ENCODE measurements at regions not wholly inside any gene's neighbourhood (a gene's known extent, or its start where the extent isn't known, plus 50 kb on each side); places are given as distances from the start of the nearest gene placed in this dataset.

- Histone ChIP-seq H3K27me3 (ENCODE audit: control insufficient read depth in 2 of 2, insufficient read depth in 1 of 2, low read length in 1 of 2) (no peaks in the 10 kb centered on the region), H3K4me3 (ENCODE audit: low read length in 2 of 2) (no peak overlapping the region), H3K4me1 (ENCODE audit: control insufficient read depth in 2 of 2, insufficient read depth in 2 of 2, low read length in 2 of 2) (no peaks in the 10 kb centered on the region), H3K27ac (ENCODE audit: low read depth in 1 of 2, low read length in 1 of 2) (no peak overlapping the region), H3K9me3 (ENCODE audit: control insufficient read depth in 2 of 2, insufficient read depth in 1 of 2, low read length in 1 of 2) (peaks cover 0 to 8% of the 10 kb centered on the region in 2 donors), H3K36me3 (ENCODE audit: control insufficient read depth in 2 of 2, insufficient read depth in 2 of 2, low read length in 1 of 2) (no peaks in the 10 kb centered on the region)
- DNase-seq (ENCODE audit: low read depth in 6 of 9, low spot score in 9 of 9) = no peak
- WGBS = 94% methylated on average over 22 of the region's 22 CpGs
Measured at GRCh38 chr11:64455456-64456261, 96.7 kb downstream of the RPS6KA4 start.

GRCh38 chr11:64456509-64457320, 97.8 kb downstream of the RPS6KA4 start:
- Histone ChIP-seq H3K9me3 (ENCODE audit: control insufficient read depth in 2 of 2, insufficient read depth in 1 of 2, low read length in 1 of 2) (peaks cover 0 to 8% of the 10 kb centered on the region in 2 donors), H3K4me3 (ENCODE audit: low read length in 2 of 2) (no peak overlapping the region), H3K36me3 (ENCODE audit: control insufficient read depth in 2 of 2, insufficient read depth in 2 of 2, low read length in 1 of 2) (no peaks in the 10 kb centered on the region), H3K4me1 (ENCODE audit: control insufficient read depth in 2 of 2, insufficient read depth in 2 of 2, low read length in 2 of 2) (no peaks in the 10 kb centered on the region), H3K27me3 (ENCODE audit: control insufficient read depth in 2 of 2, insufficient read depth in 1 of 2, low read length in 1 of 2) (no peaks in the 10 kb centered on the region), H3K27ac (ENCODE audit: low read depth in 1 of 2, low read length in 1 of 2) (no peak overlapping the region)
- DNase-seq (ENCODE audit: low read depth in 6 of 9, low spot score in 9 of 9) = no peak
- WGBS = 92% methylated on average over 23 of the region's 23 CpGs

- Histone ChIP-seq H3K9me3 (ENCODE audit: control insufficient read depth in 2 of 2, insufficient read depth in 1 of 2, low read length in 1 of 2) (peaks cover 0 to 8% of the 10 kb centered on the region in 2 donors), H3K27ac (ENCODE audit: low read depth in 1 of 2, low read length in 1 of 2) (no peak overlapping the region), H3K4me3 (ENCODE audit: low read length in 2 of 2) (no peak overlapping the region), H3K27me3 (ENCODE audit: control insufficient read depth in 2 of 2, insufficient read depth in 1 of 2, low read length in 1 of 2) (no peaks in the 10 kb centered on the region), H3K4me1 (ENCODE audit: control insufficient read depth in 2 of 2, insufficient read depth in 2 of 2, low read length in 2 of 2) (no peaks in the 10 kb centered on the region), H3K36me3 (ENCODE audit: control insufficient read depth in 2 of 2, insufficient read depth in 2 of 2, low read length in 1 of 2) (no peaks in the 10 kb centered on the region)
- DNase-seq (ENCODE audit: low read depth in 6 of 9, low spot score in 9 of 9) = no peak
- 94% methylated on average over 12 of the region's 12 CpGs for WGBS
Measured at GRCh38 chr11:64457416-64458010, 98.2 kb upstream of the SLC22A11 start.

- H3K4me1 ChIP-seq (ENCODE audit: control insufficient read depth in 2 of 2, insufficient read depth in 2 of 2, low read length in 2 of 2) = no peaks in the 10 kb centered on the region
- no peak overlapping the region for H3K4me3 ChIP-seq (ENCODE audit: low read length in 2 of 2)
- WGBS = 78% methylated on average over 10 of the region's 10 CpGs
- H3K9me3 ChIP-seq (ENCODE audit: control insufficient read depth in 2 of 2, insufficient read depth in 1 of 2, low read length in 1 of 2) = peaks cover 0 to under 1% of the 10 kb centered on the region in 2 donors
- H3K36me3 ChIP-seq (ENCODE audit: control insufficient read depth in 2 of 2, insufficient read depth in 2 of 2, low read length in 1 of 2) = no peaks in the 10 kb centered on the region
- H3K27me3 ChIP-seq (ENCODE audit: control insufficient read depth in 2 of 2, insufficient read depth in 1 of 2, low read length in 1 of 2) = no peaks in the 10 kb centered on the region
- no peak overlapping the region for H3K27ac ChIP-seq (ENCODE audit: low read depth in 1 of 2, low read length in 1 of 2)
- no peak for DNase-seq (ENCODE audit: low read depth in 6 of 9, low spot score in 9 of 9)
Measured at GRCh38 chr11:64458997-64459396, 96.7 kb upstream of the SLC22A11 start.

- 88% methylated on average over 6 of the region's 6 CpGs for WGBS
- Histone ChIP-seq H3K4me3 (ENCODE audit: low read length in 2 of 2) (no peak overlapping the region), H3K4me1 (ENCODE audit: control insufficient read depth in 2 of 2, insufficient read depth in 2 of 2, low read length in 2 of 2) (no peaks in the 10 kb centered on the region), H3K9me3 (ENCODE audit: control insufficient read depth in 2 of 2, insufficient read depth in 1 of 2, low read length in 1 of 2) (no peaks in the 10 kb centered on the region), H3K27ac (ENCODE audit: low read depth in 1 of 2, low read length in 1 of 2) (no peak overlapping the region), H3K27me3 (ENCODE audit: control insufficient read depth in 2 of 2, insufficient read depth in 1 of 2, low read length in 1 of 2) (no peaks in the 10 kb centered on the region), H3K36me3 (ENCODE audit: control insufficient read depth in 2 of 2, insufficient read depth in 2 of 2, low read length in 1 of 2) (no peaks in the 10 kb centered on the region)
- DNase-seq (ENCODE audit: low read depth in 6 of 9, low spot score in 9 of 9) = no peak
Measured at GRCh38 chr11:64459609-64460008, 96.1 kb upstream of the SLC22A11 start.

GRCh38 chr11:64461081-64461480, 94.7 kb upstream of the SLC22A11 start:
- H3K27me3 ChIP-seq (ENCODE audit: control insufficient read depth in 2 of 2, insufficient read depth in 1 of 2, low read length in 1 of 2) = no peaks in the 10 kb centered on the region
- H3K36me3 ChIP-seq (ENCODE audit: control insufficient read depth in 2 of 2, insufficient read depth in 2 of 2, low read length in 1 of 2) = no peaks in the 10 kb centered on the region
- H3K4me3 ChIP-seq (ENCODE audit: low read length in 2 of 2) = no peak overlapping the region
- WGBS = 94% methylated on average over 3 of the region's 3 CpGs
- no peak overlapping the region for H3K27ac ChIP-seq (ENCODE audit: low read depth in 1 of 2, low read length in 1 of 2)
- H3K9me3 ChIP-seq (ENCODE audit: control insufficient read depth in 2 of 2, insufficient read depth in 1 of 2, low read length in 1 of 2) = no peaks in the 10 kb centered on the region
- no peaks in the 10 kb centered on the region for H3K4me1 ChIP-seq (ENCODE audit: control insufficient read depth in 2 of 2, insufficient read depth in 2 of 2, low read length in 2 of 2)
- no peak for DNase-seq (ENCODE audit: low read depth in 6 of 9, low spot score in 9 of 9)

GRCh38 chr11:64466115-64466718, 89.5 kb upstream of the SLC22A11 start:
- DNase-seq (ENCODE audit: low read depth in 6 of 9, low spot score in 9 of 9) = no peak
- peaks cover 3 to 14% of the 10 kb centered on the region in 2 donors for H3K4me1 ChIP-seq (ENCODE audit: control insufficient read depth in 2 of 2, insufficient read depth in 2 of 2, low read length in 2 of 2)
- whole genome bisulfite sequencing = 96% methylated on average over 7 of the region's 7 CpGs
- H3K4me3 ChIP-seq (ENCODE audit: low read length in 2 of 2) = no peak overlapping the region
- H3K36me3 ChIP-seq (ENCODE audit: control insufficient read depth in 2 of 2, insufficient read depth in 2 of 2, low read length in 1 of 2) = no peaks in the 10 kb centered on the region
- no peaks in the 10 kb centered on the region for H3K27me3 ChIP-seq (ENCODE audit: control insufficient read depth in 2 of 2, insufficient read depth in 1 of 2, low read length in 1 of 2)
- no peaks in the 10 kb centered on the region for H3K9me3 ChIP-seq (ENCODE audit: control insufficient read depth in 2 of 2, insufficient read depth in 1 of 2, low read length in 1 of 2)
- no peak overlapping the region for H3K27ac ChIP-seq (ENCODE audit: low read depth in 1 of 2, low read length in 1 of 2)

- Histone ChIP-seq H3K27me3 (ENCODE audit: control insufficient read depth in 2 of 2, insufficient read depth in 1 of 2, low read length in 1 of 2) (no peaks in the 10 kb centered on the region), H3K4me3 (ENCODE audit: low read length in 2 of 2) (no peak overlapping the region), H3K4me1 (ENCODE audit: control insufficient read depth in 2 of 2, insufficient read depth in 2 of 2, low read length in 2 of 2) (peaks cover 3 to 14% of the 10 kb centered on the region in 2 donors), H3K27ac (ENCODE audit: low read depth in 1 of 2, low read length in 1 of 2) (no peak overlapping the region), H3K9me3 (ENCODE audit: control insufficient read depth in 2 of 2, insufficient read depth in 1 of 2, low read length in 1 of 2) (no peaks in the 10 kb centered on the region), H3K36me3 (ENCODE audit: control insufficient read depth in 2 of 2, insufficient read depth in 2 of 2, low read length in 1 of 2) (no peaks in the 10 kb centered on the region)
- 45% methylated on average over 5 of the region's 5 CpGs for WGBS
- DNase-seq (ENCODE audit: low read depth in 6 of 9, low spot score in 9 of 9) = no peak
Measured at GRCh38 chr11:64469288-64469687, 86.5 kb upstream of the SLC22A11 start.
